Adipocyte (in vitro differentiated cells): ENCODE measurements at regions not wholly inside any gene's neighbourhood (a gene's known extent, or its start where the extent isn't known, plus 50 kb on each side); places are given as distances from the start of the nearest gene placed in this dataset.

Experiments
- DNase-seq: peaks from one replicate; pipeline ENCODE4 v3.0.0-alpha.2; 2015; ENCODE audit warnings: low read depth
- H3K27me3 ChIP-seq: replicated peaks from 2 replicates; pipeline ENCODE4 v1.7.0; 2013; ENCODE audit warnings: mild to moderate bottlenecking, low read length, moderate library complexity; ENCODE audit not compliant: control insufficient read depth, insufficient read depth
- H3K36me3 ChIP-seq: 2 replicates; pipeline ENCODE4 v1.7.0; 2013; ENCODE audit warnings: low read length, mild to moderate bottlenecking, moderate library complexity; ENCODE audit not compliant: control insufficient read depth, insufficient read depth, severe bottlenecking
- H3K4me1 ChIP-seq: 2 replicates; pipeline ENCODE4 v1.7.0; 2013; ENCODE audit warnings: mild to moderate bottlenecking, low read length, moderate library complexity; ENCODE audit not compliant: control insufficient read depth, insufficient read depth
- H3K4me3 ChIP-seq: 2 replicates; pipeline ENCODE4 v1.7.0; 2013; ENCODE audit warnings: mild to moderate bottlenecking, low read length, moderate library complexity
- H3K9ac ChIP-seq: 2 replicates; pipeline ENCODE4 v1.7.0; 2013; ENCODE audit warnings: mild to moderate bottlenecking, low read length, moderate library complexity
- H3K9me3 ChIP-seq: 2 replicates; pipeline ENCODE4 v1.7.0; 2013; ENCODE audit warnings: mild to moderate bottlenecking, low read length, moderate library complexity; ENCODE audit not compliant: control insufficient read depth

DNA sequence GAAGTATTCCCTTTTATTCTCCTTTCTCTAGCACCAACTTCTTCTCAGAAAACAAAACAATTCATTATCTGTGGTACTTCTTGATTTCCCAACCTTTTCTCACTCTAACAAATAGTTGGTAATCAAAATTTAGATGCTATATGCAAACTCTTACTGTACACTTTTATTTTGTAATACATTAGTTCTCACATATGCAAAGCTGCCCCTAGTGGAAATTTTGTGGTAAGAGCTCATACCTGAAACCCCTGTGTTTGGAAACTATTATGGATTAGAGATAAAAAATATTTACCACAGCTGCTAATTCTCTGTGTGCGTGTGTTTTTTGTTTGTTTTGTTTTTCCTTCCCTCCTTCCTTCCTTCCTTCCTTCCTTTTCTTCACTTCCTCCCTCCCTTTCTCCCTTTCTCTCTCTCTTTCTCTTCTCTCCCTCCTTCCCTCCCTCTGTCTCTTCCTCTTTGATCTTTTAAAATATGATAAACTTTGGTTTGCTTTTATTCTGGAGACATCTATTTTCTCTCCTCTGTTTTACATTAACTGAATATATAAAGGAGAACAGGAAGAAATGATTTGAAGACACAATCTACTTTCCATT is 537.4 kb downstream of the SLITRK6 start:
- Histone ChIP-seq H3K4me3 (no peak overlapping the region), H3K36me3 (no peaks in the 10 kb centered on the region), H3K9ac (no peak overlapping the region), H3K27me3 (no peaks in the 10 kb centered on the region), H3K4me1 (no peaks in the 10 kb centered on the region), H3K9me3 (no peaks in the 10 kb centered on the region)
- DNase-seq = peak; percentile 44

DNA sequence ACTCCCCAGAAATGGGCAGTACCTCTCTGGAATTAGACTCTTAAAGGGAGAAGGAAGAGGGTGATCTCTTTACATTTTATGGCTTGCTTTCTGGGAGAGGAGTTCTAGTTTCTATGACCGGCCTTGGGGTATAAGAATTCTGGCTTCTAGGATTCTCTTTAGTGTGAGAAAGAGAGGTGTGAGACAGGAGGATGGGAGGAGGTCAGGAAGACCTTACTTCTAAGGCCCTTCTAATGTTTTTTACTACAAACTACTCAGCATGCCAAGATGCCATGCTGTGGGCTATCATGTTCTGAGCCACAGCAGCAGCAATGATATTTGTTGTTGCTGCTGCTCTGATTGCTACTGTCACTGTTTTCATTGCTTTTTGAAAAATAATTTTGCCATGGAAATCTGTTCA is 538.3 kb downstream of the SLITRK6 start:
- H3K4me3 ChIP-seq = no peak overlapping the region
- no peaks in the 10 kb centered on the region for H3K36me3 ChIP-seq
- H3K9ac ChIP-seq = no peak overlapping the region
- no peaks in the 10 kb centered on the region for H3K4me1 ChIP-seq
- no peaks in the 10 kb centered on the region for H3K27me3 ChIP-seq
- no peak for DNase-seq
- no peaks in the 10 kb centered on the region for H3K9me3 ChIP-seq

DNA sequence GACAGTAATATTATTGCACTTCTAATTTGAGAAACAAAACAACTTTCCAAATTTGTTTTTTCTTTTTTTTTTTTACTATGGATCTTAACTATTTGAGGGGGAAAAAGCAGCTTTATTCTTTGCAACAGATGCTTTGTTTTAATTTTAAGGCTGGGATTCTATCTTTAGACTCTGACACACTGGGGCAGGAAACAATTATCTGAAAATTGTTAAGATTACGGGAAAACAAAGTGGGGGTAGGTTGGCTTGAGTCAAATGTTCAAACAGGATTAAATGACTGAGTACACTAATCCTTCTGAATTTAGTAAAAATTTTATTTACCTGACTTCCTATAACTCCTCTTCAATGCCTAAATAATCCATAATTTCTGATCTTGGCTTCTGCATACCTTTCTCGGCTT is 543.2 kb downstream of the SLITRK6 start:
- H3K4me3 ChIP-seq = no peak overlapping the region
- H3K27me3 ChIP-seq = no peaks in the 10 kb centered on the region
- no peaks in the 10 kb centered on the region for H3K9me3 ChIP-seq
- peak; percentile 16 for DNase-seq
- H3K4me1 ChIP-seq = no peaks in the 10 kb centered on the region
- no peaks in the 10 kb centered on the region for H3K36me3 ChIP-seq
- no peak overlapping the region for H3K9ac ChIP-seq

DNA sequence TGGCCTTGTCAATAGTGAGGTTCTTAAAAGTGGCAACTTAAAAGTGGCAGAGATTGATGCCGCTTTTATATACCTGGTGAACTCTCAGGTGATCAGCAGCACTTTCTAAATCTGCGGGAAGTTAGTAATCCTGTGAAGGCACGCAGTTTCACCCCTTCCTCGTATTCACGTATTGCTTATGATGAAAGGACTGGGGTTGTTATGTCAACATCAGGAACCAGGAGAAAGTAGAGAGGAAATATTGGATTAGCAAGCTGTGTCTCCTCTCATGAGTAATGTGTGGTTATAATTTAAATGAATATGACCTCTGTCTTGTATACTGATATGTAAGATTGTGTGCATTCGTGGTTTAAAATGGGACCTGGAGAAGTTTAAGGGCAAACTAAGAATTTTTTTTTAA is 544.6 kb downstream of the SLITRK6 start:
- Histone ChIP-seq H3K27me3 (no peaks in the 10 kb centered on the region), H3K4me3 (no peak overlapping the region), H3K36me3 (no peaks in the 10 kb centered on the region), H3K4me1 (no peaks in the 10 kb centered on the region), H3K9me3 (no peaks in the 10 kb centered on the region), H3K9ac (no peak overlapping the region)
- no peak for DNase-seq

DNA sequence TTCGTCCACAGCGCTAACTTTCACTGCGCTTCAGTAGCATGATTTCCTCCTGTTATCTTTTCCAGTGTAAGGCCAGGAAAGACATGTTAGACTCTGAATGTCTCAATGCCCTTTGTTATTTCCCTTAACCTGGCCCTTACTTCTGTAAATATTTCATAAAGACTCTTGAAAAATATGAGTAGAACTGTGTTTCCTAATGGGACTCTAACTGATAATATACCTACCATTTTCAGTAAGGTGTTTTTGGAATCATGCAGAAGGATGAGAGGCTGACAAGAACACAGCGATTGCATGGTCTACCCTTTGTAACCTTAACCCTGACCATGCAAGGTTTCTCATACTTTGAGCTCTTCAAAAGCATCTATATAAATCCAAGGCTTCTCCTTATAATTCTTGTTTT is 550.1 kb downstream of the SLITRK6 start:
- no peak overlapping the region for H3K9ac ChIP-seq
- no peaks in the 10 kb centered on the region for H3K4me1 ChIP-seq
- no peaks in the 10 kb centered on the region for H3K36me3 ChIP-seq
- DNase-seq = no peak
- H3K27me3 ChIP-seq = no peaks in the 10 kb centered on the region
- no peaks in the 10 kb centered on the region for H3K9me3 ChIP-seq
- H3K4me3 ChIP-seq = no peak overlapping the region

DNA sequence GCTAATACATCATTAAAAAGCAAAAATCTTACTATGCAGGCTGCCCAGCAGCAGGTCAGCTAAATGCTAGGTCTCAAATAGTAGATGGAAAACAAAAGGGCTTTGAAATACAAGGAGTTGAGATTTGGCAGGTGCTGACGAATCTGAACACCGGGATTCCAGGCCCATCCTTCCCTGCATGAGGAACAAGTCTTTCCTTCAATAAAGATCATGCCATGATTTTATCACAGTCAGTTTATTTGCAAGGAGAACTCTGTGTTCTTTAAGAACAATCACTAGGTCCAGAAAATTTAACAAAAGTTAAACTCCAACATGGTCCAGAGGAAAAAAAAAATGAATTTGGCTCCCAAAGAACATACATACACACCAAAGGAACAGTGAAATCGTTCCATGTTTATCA is 551.4 kb downstream of the SLITRK6 start:
- no peaks in the 10 kb centered on the region for H3K27me3 ChIP-seq
- no peak overlapping the region for H3K4me3 ChIP-seq
- no peaks in the 10 kb centered on the region for H3K9me3 ChIP-seq
- no peaks in the 10 kb centered on the region for H3K4me1 ChIP-seq
- DNase-seq = no peak
- H3K36me3 ChIP-seq = no peaks in the 10 kb centered on the region
- H3K9ac ChIP-seq = no peak overlapping the region

DNA sequence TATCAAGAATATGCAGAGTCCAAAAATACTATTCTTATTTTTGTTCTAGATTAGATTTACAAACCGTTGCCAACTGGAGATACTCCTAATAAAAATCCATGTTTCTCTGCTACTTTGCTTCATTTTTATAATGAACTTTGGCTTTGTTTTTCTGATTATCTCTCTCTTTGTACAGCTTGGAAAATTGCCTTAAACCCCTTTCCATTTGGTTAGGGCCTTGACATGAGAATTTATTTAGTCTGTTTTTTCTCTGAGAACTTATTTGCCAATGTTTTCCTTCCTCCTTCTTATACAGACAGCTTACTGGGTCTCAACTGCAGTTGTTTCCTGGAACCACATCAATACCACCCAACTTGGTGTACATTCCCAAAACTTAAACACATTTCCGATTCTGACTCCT is 555.4 kb downstream of the SLITRK6 start:
- H3K9ac ChIP-seq = no peak overlapping the region
- H3K4me3 ChIP-seq = no peak overlapping the region
- H3K27me3 ChIP-seq = no peaks in the 10 kb centered on the region
- DNase-seq = no peak
- H3K9me3 ChIP-seq = no peaks in the 10 kb centered on the region
- no peaks in the 10 kb centered on the region for H3K36me3 ChIP-seq
- no peaks in the 10 kb centered on the region for H3K4me1 ChIP-seq

DNA sequence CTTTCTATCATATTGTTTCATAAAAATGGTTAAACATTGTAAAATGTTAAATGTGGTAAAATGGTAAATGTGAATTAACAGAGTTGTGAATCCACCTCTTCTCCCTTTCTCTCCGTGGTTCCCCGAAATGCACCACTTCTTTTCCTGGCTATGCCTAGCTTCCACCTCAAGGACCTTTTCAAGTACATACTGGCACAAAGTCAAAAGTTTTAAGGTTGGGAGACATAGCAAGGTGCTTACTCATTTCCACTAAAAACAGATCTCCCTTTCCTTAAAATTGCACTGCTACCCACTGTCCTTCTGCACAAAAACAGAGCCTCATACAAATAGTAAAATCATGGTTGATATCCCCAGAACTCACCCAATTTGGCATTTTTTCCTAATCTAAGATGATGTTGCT is 558.2 kb downstream of the SLITRK6 start:
- H3K27me3 ChIP-seq = no peaks in the 10 kb centered on the region
- H3K4me3 ChIP-seq = no peak overlapping the region
- H3K4me1 ChIP-seq = no peaks in the 10 kb centered on the region
- H3K9ac ChIP-seq = no peak overlapping the region
- H3K36me3 ChIP-seq = no peaks in the 10 kb centered on the region
- H3K9me3 ChIP-seq = no peaks in the 10 kb centered on the region
- DNase-seq = peak; percentile 53

DNA sequence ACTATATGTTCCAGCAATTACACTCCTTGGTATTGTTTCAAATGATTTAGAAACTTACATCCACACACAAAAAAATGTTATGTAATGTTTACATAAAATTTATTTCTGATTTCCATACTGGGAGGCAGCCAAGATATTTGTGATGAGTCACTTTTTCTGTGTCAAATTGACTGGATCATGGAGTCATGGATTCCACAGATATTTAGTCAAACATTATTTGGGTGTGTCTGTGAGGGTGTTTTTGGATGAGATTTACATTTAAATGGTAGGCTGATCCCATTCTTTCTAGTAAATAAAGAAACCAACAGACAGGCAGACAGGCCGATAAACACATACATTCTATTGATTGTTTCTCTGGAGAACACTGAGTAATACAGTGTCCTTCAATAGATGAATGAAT is 562.8 kb downstream of the SLITRK6 start:
- no peaks in the 10 kb centered on the region for H3K27me3 ChIP-seq
- H3K36me3 ChIP-seq = no peaks in the 10 kb centered on the region
- no peak overlapping the region for H3K4me3 ChIP-seq
- DNase-seq = peak; percentile 57
- H3K4me1 ChIP-seq = no peaks in the 10 kb centered on the region
- H3K9ac ChIP-seq = no peak overlapping the region
- H3K9me3 ChIP-seq = no peaks in the 10 kb centered on the region

DNA sequence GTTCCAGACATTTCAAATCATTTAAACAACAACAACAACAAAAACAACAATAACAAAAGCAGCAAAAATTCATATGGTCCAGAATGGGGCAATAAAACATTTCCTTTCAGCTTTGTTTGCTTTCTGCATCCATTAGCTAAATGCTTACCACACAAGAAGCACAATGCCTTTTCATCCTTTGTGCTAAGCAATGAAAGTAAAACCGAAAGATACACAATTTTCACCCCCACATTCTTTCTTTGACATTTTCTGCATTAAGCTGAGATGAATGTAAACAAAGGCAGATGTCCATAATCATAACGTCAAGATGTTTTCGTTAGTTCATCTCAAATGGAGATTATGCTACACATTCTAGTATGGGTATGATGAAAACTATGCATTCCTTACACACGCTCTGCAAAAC is 568.5 kb downstream of the SLITRK6 start:
- H3K36me3 ChIP-seq = no peaks in the 10 kb centered on the region
- H3K4me3 ChIP-seq = no peak overlapping the region
- H3K4me1 ChIP-seq = no peaks in the 10 kb centered on the region
- peak; percentile 41 for DNase-seq
- H3K9me3 ChIP-seq = peaks cover 4% of the 10 kb centered on the region
- H3K27me3 ChIP-seq = no peaks in the 10 kb centered on the region
- H3K9ac ChIP-seq = no peak overlapping the region

DNA sequence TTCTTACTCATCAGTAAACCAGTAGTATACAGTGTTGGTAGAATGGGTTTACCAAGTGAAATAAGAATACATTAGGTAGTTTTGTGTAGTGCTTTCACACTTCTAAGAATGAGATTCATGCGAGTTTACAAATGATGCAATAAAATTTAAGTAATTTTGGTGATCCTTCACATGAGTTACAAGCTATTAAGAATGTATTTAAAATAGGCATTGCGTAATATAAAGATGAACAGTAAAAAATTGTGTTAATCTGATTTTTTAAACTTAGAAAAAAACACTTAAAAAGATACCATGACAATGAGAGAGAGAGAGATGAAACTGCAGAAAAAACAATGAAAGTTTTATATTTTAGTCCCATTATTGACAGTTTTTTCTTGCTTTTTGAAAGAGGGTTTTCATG is 570.5 kb downstream of the SLITRK6 start:
- Histone ChIP-seq H3K9me3 (peaks cover 4% of the 10 kb centered on the region), H3K4me1 (no peaks in the 10 kb centered on the region), H3K27me3 (no peaks in the 10 kb centered on the region), H3K4me3 (no peak overlapping the region), H3K36me3 (no peaks in the 10 kb centered on the region), H3K9ac (no peak overlapping the region)
- DNase-seq = no peak

DNA sequence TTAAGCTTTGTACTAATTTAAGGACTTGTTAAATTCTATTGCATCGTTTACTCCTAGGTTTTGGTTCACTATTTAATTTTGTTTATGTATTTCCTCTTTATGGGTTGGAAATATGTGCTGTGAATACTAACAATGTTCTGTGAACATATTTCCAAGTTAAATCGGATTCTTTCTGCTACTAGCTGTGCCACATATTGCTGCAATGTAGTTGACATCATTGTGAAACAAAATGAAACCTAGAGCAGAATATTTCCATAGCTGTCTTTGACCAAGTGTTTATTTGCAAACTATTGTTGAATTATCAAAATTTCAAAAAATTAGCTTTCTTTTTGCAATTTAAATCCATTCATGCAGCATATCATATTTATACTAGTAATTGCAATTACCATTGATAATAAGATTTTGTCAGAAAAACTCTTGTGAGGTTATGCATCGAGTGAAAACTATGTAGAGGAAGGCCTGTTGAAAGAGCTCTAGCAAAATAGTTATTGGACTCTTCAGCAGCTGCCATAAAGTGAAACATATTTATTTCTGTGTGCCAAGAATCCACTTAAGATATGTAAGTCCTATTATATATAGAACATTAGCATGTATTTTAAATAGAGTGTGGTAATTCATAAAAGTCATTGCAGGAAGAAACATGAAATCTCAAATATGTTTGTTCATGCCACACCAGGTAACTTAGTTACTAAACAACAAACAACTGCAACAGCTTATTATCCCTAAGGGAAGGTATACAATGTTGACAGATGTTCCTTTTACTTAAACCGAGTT is 575.1 kb downstream of the SLITRK6 start:
- H3K9ac ChIP-seq = no peak overlapping the region
- peaks cover 4% of the 10 kb centered on the region for H3K9me3 ChIP-seq
- peak; percentile 70 for DNase-seq
- no peaks in the 10 kb centered on the region for H3K27me3 ChIP-seq
- no peaks in the 10 kb centered on the region for H3K36me3 ChIP-seq
- no peaks in the 10 kb centered on the region for H3K4me1 ChIP-seq
- H3K4me3 ChIP-seq = no peak overlapping the region
